Activated CD8-positive, alpha-beta memory T cell treated with anti-CD3 and anti-CD28 coated beads for 4 hours (primary cell): ENCODE measurements at regions not wholly inside any gene's neighbourhood (a gene's known extent, or its start where the extent isn't known, plus 50 kb on each side); places are given as distances from the start of the nearest gene placed in this dataset.
A peak's percentile ranks its signal among the peaks of the same experiment; 100 is the strongest.
"Not testable (repeated sequence)": the region's sequence is repeated elsewhere in the genome, so short reads cannot be mapped to it uniquely, and the experiment has no call there.

Source experiments
- DNase-seq, 2 donors: peaks; one replicate each; pipeline ENCODE4 v3.0.0-alpha.2; 2020; ENCODE audit warnings: low read depth in 2 of 2

GRCh38 chr6:14995966-14996602 is 249.8 kb upstream of the JARID2 start:
- no peak for DNase-seq

- DNase-seq, result no peak
Observed at GRCh38 chr6:14996892-14997291, 249.0 kb upstream of the JARID2 start.

- DNase-seq, result no peak
Observed at GRCh38 chr6:14997507-14997906, 248.4 kb upstream of the JARID2 start.

- no peak for DNase-seq
Observed at GRCh38 chr6:14999106-14999505, 246.8 kb upstream of the JARID2 start.

- no peak for DNase-seq
Observed at GRCh38 chr6:15001326-15001910, 244.5 kb upstream of the JARID2 start.

- no peak for DNase-seq
Observed at GRCh38 chr6:15008269-15008668, 237.6 kb upstream of the JARID2 start.

GRCh38 chr6:15014958-15015357 is 230.9 kb upstream of the JARID2 start:
- no peak for DNase-seq

- DNase-seq, result no peak
Observed at GRCh38 chr6:15016813-15017212, 229.1 kb upstream of the JARID2 start.

GRCh38 chr6:15017261-15017660 is 228.6 kb upstream of the JARID2 start:
- DNase-seq, result no peak

GRCh38 chr6:15017803-15018202 is 228.1 kb upstream of the JARID2 start:
- no peak for DNase-seq

GRCh38 chr6:15020119-15020770 is 225.6 kb upstream of the JARID2 start:
- DNase-seq, result no peak

- no peak for DNase-seq
Observed at GRCh38 chr6:15021074-15021473, 224.8 kb upstream of the JARID2 start.

GRCh38 chr6:15023018-15023417 is 222.9 kb upstream of the JARID2 start:
- not testable (repeated sequence) for DNase-seq

- peak; percentile 19 to 27 for DNase-seq
Observed at GRCh38 chr6:15023448-15023847, 222.4 kb upstream of the JARID2 start.

- DNase-seq, result no peak
Observed at GRCh38 chr6:15025446-15025845, 220.4 kb upstream of the JARID2 start.

- no peak for DNase-seq
Observed at GRCh38 chr6:15026832-15027231, 219.0 kb upstream of the JARID2 start.

- no peak for DNase-seq
Observed at GRCh38 chr6:15027472-15027871, 218.4 kb upstream of the JARID2 start.

GRCh38 chr6:15032015-15032414 is 213.9 kb upstream of the JARID2 start:
- DNase-seq, result no peak

GRCh38 chr6:15033850-15034203 is 212.0 kb upstream of the JARID2 start:
- no peak for DNase-seq

- no peak for DNase-seq
Observed at GRCh38 chr6:15036690-15037245, 209.1 kb upstream of the JARID2 start.

GRCh38 chr6:15037253-15037652 is 208.6 kb upstream of the JARID2 start:
- no peak for DNase-seq

GRCh38 chr6:15038013-15038791 is 207.7 kb upstream of the JARID2 start:
- DNase-seq, result no peak
